Common myeloid progenitor, CD34-positive (primary cell): ENCODE measurements at regions not wholly inside any gene's neighbourhood (a gene's known extent, or its start where the extent isn't known, plus 50 kb on each side); places are given as distances from the start of the nearest gene placed in this dataset.

Experiments used
- CTCF ChIA-PET: fragments of 350-600 bp; sonication (Branson Sonifier 250); formaldehyde crosslinking; loops from one replicate; lab custom pipeline; 2021; ENCODE audit warnings: antibody characterized with exemption; lab: Charles Lee
- POLR2A ChIA-PET: fragments of 350-600 bp; sonication (Branson Sonifier 250); formaldehyde crosslinking; loops from one replicate; lab custom pipeline; 2021; ENCODE audit warnings: antibody characterized with exemption; lab: Charles Lee
- DNase-seq, 3 donors: peaks; one replicate each; pipeline versions ENCODE4 v3.0.0 to v3.0.0-alpha.2; 2013
- H3K27ac ChIP-seq, 2 experiments: 1 replicate in 1 of 2; 2 replicates in 1 of 2; pipeline ENCODE4 v1.7.0; 2013; ENCODE audit warnings: inconsistent platforms in 2 of 2, low read length in 2 of 2, mild to moderate bottlenecking in 2 of 2, low read depth in 1 of 2, moderate library complexity in 1 of 2; ENCODE audit not compliant: severe bottlenecking in 2 of 2, insufficient read depth in 1 of 2, poor library complexity in 1 of 2
- H3K27me3 ChIP-seq, 5 experiments: replicated peaks in 2 of 5; 1 replicate in 3 of 5; 2 replicates in 2 of 5; pipeline versions ENCODE4 v1.6.1 to v1.7.0; 2013; ENCODE audit warnings: low read length in 4 of 5, mild to moderate bottlenecking in 2 of 5, moderate library complexity in 2 of 5, inconsistent platforms in 1 of 5; ENCODE audit not compliant: insufficient read depth in 5 of 5, control insufficient read depth in 4 of 5
- H3K36me3 ChIP-seq, 4 experiments: 1 replicate in 2 of 4; 2 replicates in 2 of 4; pipeline versions ENCODE4 v1.6.1 to v1.7.0; 2013; ENCODE audit warnings: low read length in 3 of 4, control low read depth in 1 of 4, mild to moderate bottlenecking in 1 of 4; ENCODE audit not compliant: control insufficient read depth in 4 of 4, insufficient read depth in 4 of 4
- H3K4me1 ChIP-seq, 4 experiments: 1 replicate in 3 of 4; 2 replicates in 1 of 4; pipeline versions ENCODE4 v1.6.1 to v1.7.1; 2013; ENCODE audit warnings: low read length in 3 of 4, mild to moderate bottlenecking in 3 of 4, control low read depth in 1 of 4, inconsistent platforms in 1 of 4, moderate library complexity in 1 of 4; ENCODE audit not compliant: control insufficient read depth in 4 of 4, insufficient read depth in 4 of 4; ENCODE audit errors: control extremely low read depth in 1 of 4
- H3K4me3 ChIP-seq, 7 experiments: 1 replicate in 4 of 7; 2 replicates in 3 of 7; pipeline versions ENCODE4 v1.5.1 to v1.7.0; 2013; ENCODE audit warnings: mild to moderate bottlenecking in 7 of 7, low read length in 6 of 7, moderate library complexity in 6 of 7, inconsistent platforms in 2 of 7, low read depth in 2 of 7, control low read depth in 1 of 7; ENCODE audit not compliant: insufficient read depth in 4 of 7, control insufficient read depth in 1 of 7; ENCODE audit errors: extremely low read depth in 1 of 7
- H3K9me3 ChIP-seq, 5 experiments: 1 replicate in 4 of 5; 2 replicates in 1 of 5; pipeline versions ENCODE4 v1.6.1 to v1.7.1; 2013; ENCODE audit warnings: low read length in 4 of 5, mild to moderate bottlenecking in 2 of 5, inconsistent platforms in 1 of 5, low read depth in 1 of 5, moderate library complexity in 1 of 5; ENCODE audit not compliant: control insufficient read depth in 4 of 5, insufficient read depth in 2 of 5; ENCODE audit errors: control extremely low read depth in 1 of 5
- WGBS: methylation state at CpG from one replicate; pipeline ENCODE4 v1.1.5; 2013; ENCODE audit not compliant: insufficient coverage; 5-methylcytosine and 5-hydroxymethylcytosine counted together

GRCh38 chr13:107867701-107868661 is 347.4 kb downstream of the LIG4 start:
- WGBS = 1% methylated on average over 72 of the region's 81 CpGs
- H3K36me3 ChIP-seq = no peaks in the 10 kb centered on the region
- H3K27ac ChIP-seq = no peak overlapping the region
- DNase-seq = peak; percentile 5 to 21 (median 19)
- H3K27me3 ChIP-seq = peaks cover 12 to 65% (median 34%) of the 10 kb centered on the region in 5 experiments
- CTCF ChIA-PET = no interaction called here
- H3K4me3 ChIP-seq = peak overlapping the region in 6 of 7 experiments; percentile 26 to 71 (median 46)
- H3K4me1 ChIP-seq = peaks cover 0 to 24% (median 9%) of the 10 kb centered on the region in 4 experiments
- H3K9me3 ChIP-seq = no peaks in the 10 kb centered on the region
- POLR2A ChIA-PET = no interaction called here

- 1% methylated on average over 45 of the region's 79 CpGs for WGBS
- Histone ChIP-seq H3K27ac (no peak overlapping the region), H3K4me1 (peaks cover 0 to 24% (median 9%) of the 10 kb centered on the region in 4 experiments), H3K4me3 (peak overlapping the region in 5 of 7 experiments; percentile 29 to 71 (median 51)), H3K9me3 (no peaks in the 10 kb centered on the region), H3K27me3 (peaks cover 12 to 65% (median 31%) of the 10 kb centered on the region in 5 experiments), H3K36me3 (no peaks in the 10 kb centered on the region)
- CTCF ChIA-PET = no interaction called here
- POLR2A ChIA-PET = no interaction called here
- peak in 2 of 3 donors; percentile 17 to 20 for DNase-seq
Measured at GRCh38 chr13:107866941-107867623, 348.3 kb downstream of the LIG4 start.

- WGBS = 2% methylated on average over 43 of the region's 51 CpGs
- no peaks in the 10 kb centered on the region for H3K9me3 ChIP-seq
- CTCF ChIA-PET = no interaction called here
- peak overlapping the region in 4 of 7 experiments; percentile 28 to 71 (median 31) for H3K4me3 ChIP-seq
- peak in 1 of 3 donors; percentile 3 for DNase-seq
- no peak overlapping the region for H3K27ac ChIP-seq
- peaks cover 0 to 24% (median 9%) of the 10 kb centered on the region in 4 experiments for H3K4me1 ChIP-seq
- POLR2A ChIA-PET = no interaction called here
- no peaks in the 10 kb centered on the region for H3K36me3 ChIP-seq
- peaks cover 12 to 62% (median 30%) of the 10 kb centered on the region in 5 experiments for H3K27me3 ChIP-seq
Measured at GRCh38 chr13:107866032-107866940, 349.1 kb downstream of the LIG4 start.

GRCh38 chr13:107865643-107866031 is 349.7 kb downstream of the LIG4 start:
- Histone ChIP-seq H3K36me3 (no peaks in the 10 kb centered on the region), H3K4me3 (peak overlapping the region in 1 of 7 experiments; percentile 5), H3K4me1 (peaks cover 0 to 24% (median 9%) of the 10 kb centered on the region in 4 experiments), H3K27ac (no peak overlapping the region), H3K27me3 (peaks cover 12 to 59% (median 27%) of the 10 kb centered on the region in 5 experiments), H3K9me3 (no peaks in the 10 kb centered on the region)
- no peak for DNase-seq
- POLR2A ChIA-PET = no interaction called here
- CTCF ChIA-PET = no interaction called here
- WGBS = 5% methylated on average over 19 of the region's 19 CpGs

- Histone ChIP-seq H3K27me3 (peaks cover 12 to 55% (median 27%) of the 10 kb centered on the region in 5 experiments), H3K4me3 (no peak overlapping the region), H3K36me3 (no peaks in the 10 kb centered on the region), H3K4me1 (peaks cover 0 to 24% (median 9%) of the 10 kb centered on the region in 4 experiments), H3K9me3 (no peaks in the 10 kb centered on the region), H3K27ac (no peak overlapping the region)
- POLR2A ChIA-PET = no interaction called here
- no peak for DNase-seq
- WGBS = 29% methylated on average over 1 of the region's 2 CpGs
- CTCF ChIA-PET = no interaction called here
Measured at GRCh38 chr13:107865318-107865575, 350.1 kb downstream of the LIG4 start.

GRCh38 chr13:107864543-107865317 is 350.6 kb downstream of the LIG4 start:
- H3K4me3 ChIP-seq = no peak overlapping the region
- 57% methylated on average over 3 of the region's 10 CpGs for WGBS
- DNase-seq = peak; percentile 20 to 68 (median 68)
- no peak overlapping the region for H3K27ac ChIP-seq
- ChIA-PET POLR2A (no interaction called here), CTCF (no interaction called here)
- H3K27me3 ChIP-seq = peaks cover 9 to 50% (median 27%) of the 10 kb centered on the region in 5 experiments
- no peaks in the 10 kb centered on the region for H3K9me3 ChIP-seq
- no peaks in the 10 kb centered on the region for H3K36me3 ChIP-seq
- peaks cover 0 to 24% (median 9%) of the 10 kb centered on the region in 4 experiments for H3K4me1 ChIP-seq
